Amygdala (tissue), 56 donors: ENCODE measurements at regions not wholly inside any gene's neighbourhood (a gene's known extent, or its start where the extent isn't known, plus 50 kb on each side); places are given as distances from the start of the nearest gene placed in this dataset.

ENCODE experiments used
- DNase-seq, 56 donors: peaks; one replicate each; lab custom pipeline; 2025; lab: John Stamatoyannopoulos, UW

GRCh38 chr19:31693131-31693932 lies 344.1 kb upstream of the TSHZ3 start:
- no peak for DNase-seq

- no peak for DNase-seq
These were observed 344.7 kb upstream of the TSHZ3 start for GRCh38 chr19:31693933-31694269.

GRCh38 chr19:31694761-31695160 lies 345.5 kb upstream of the TSHZ3 start:
- DNase-seq, result no peak

- DNase-seq, result no peak
These were observed 350.2 kb upstream of the TSHZ3 start for GRCh38 chr19:31699421-31699820.

- DNase-seq, result no peak
These were observed 351.9 kb upstream of the TSHZ3 start for GRCh38 chr19:31701146-31701545.

- DNase-seq, result no peak
These were observed 356.4 kb upstream of the TSHZ3 start for GRCh38 chr19:31705656-31706055.

- no peak for DNase-seq
These were observed 356.9 kb upstream of the TSHZ3 start for GRCh38 chr19:31706131-31706530.

- DNase-seq, result no peak
These were observed 357.7 kb upstream of the TSHZ3 start for GRCh38 chr19:31706691-31707620.

- no peak for DNase-seq
These were observed 359.3 kb upstream of the TSHZ3 start for GRCh38 chr19:31708520-31708919.

- no peak for DNase-seq
These were observed 360.2 kb upstream of the TSHZ3 start for GRCh38 chr19:31709476-31709875.

GRCh38 chr19:31715249-31715945 lies 366.2 kb upstream of the TSHZ3 start:
- DNase-seq, result no peak

GRCh38 chr19:31716826-31717225 lies 367.6 kb upstream of the TSHZ3 start:
- DNase-seq, result no peak

GRCh38 chr19:31717269-31717923 lies 368.2 kb upstream of the TSHZ3 start:
- no peak for DNase-seq

GRCh38 chr19:31718032-31718431 lies 368.8 kb upstream of the TSHZ3 start:
- peak in 1 of 56 donors; percentile 0 for DNase-seq

- no peak for DNase-seq
These were observed 369.7 kb upstream of the TSHZ3 start for GRCh38 chr19:31718898-31719297.

- DNase-seq, result no peak
These were observed 373.9 kb upstream of the TSHZ3 start for GRCh38 chr19:31723101-31723500.

GRCh38 chr19:31725051-31725450 lies 375.8 kb upstream of the TSHZ3 start:
- DNase-seq, result no peak

- DNase-seq, result no peak
These were observed 378.3 kb upstream of the TSHZ3 start for GRCh38 chr19:31727536-31727935.

GRCh38 chr19:31730270-31730669 lies 381.0 kb upstream of the TSHZ3 start:
- no peak for DNase-seq

- DNase-seq, result no peak
These were observed 384.4 kb upstream of the TSHZ3 start for GRCh38 chr19:31733591-31733990.

GRCh38 chr19:31742249-31742648 lies 393.0 kb upstream of the TSHZ3 start:
- DNase-seq, result no peak
